GM04503 (cell line): ENCODE measurements at regions not wholly inside any gene's neighbourhood (a gene's known extent, or its start where the extent isn't known, plus 50 kb on each side); places are given as distances from the start of the nearest gene placed in this dataset.
"Not testable (repeated sequence)": the region's sequence is repeated elsewhere in the genome, so short reads cannot be mapped to it uniquely, and the experiment has no call there.

Experiments used
- DNase-seq: peaks from one replicate; pipeline ENCODE4 v3.0.0-alpha.2; 2012; ENCODE audit warnings: low read depth

DNA sequence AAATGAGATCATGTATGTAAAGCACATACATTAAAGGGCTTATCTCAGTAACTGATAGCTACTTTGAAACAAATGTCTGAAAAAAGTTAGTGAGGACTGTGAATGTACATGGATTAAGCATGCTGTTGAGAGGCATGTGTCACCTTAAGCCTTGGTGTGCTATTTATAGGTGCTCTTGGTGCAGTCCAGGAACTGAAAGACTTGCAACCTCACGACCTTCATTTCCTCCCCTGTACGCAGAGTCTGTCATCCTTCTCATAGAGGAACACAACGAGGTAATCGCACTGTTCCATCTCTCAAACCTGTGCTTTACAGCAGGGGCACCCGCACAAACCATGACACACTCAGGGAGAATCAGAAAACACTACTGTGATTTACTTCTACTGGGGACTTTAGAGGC lies 65.6 kb downstream of the UFM1 start:
- DNase-seq, result no peak

DNA sequence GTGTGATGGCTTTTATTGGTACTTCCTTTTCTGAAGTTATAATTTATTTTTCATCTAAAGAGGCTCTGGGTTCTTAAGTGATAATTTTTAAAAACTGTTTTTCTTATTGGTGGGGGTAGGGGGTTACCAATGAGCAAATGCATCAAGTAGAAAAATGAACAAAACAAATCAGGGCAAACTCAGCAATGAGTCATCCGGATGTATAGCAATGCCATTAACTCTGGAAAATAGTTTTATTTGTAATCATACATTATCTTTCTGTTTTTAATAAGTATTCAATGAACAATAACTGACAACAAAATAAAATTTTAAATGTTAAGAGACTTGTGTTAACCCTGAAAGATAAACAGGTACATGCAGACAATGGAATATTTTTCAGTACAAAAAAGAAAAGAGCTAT lies 67.6 kb downstream of the UFM1 start:
- DNase-seq, result no peak

GRCh38 chr13:38417727-38418126 lies 68.1 kb downstream of the UFM1 start:
- no peak for DNase-seq

- DNase-seq, result no peak
Measured at GRCh38 chr13:38418286-38418685, 68.6 kb downstream of the UFM1 start.

DNA sequence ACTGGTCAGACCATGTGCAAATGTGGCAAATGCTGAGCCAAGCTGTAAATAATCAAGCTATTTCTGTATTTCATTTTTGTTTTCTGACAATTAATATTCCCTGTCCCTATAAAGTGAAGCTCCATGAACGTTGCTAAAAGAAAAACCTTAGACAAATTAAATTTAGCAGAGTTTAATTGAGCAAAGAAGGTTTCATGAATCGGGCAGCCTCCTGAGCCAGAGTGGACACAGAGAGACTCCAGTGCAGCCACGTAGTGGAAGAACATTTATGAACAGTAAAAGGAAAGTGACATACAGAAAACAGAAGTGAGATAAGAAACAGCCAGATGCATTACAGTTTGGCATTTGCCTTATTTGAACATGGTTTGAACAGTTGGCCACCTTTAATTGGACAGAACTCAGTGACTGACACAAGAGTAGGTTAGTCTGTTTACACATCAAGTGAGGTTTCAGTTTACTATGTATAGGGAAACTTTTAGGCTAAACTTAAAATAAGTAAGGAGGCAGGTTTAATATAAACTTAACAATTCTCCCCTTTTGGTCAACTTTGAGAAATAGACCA lies 69.7 kb downstream of the UFM1 start:
- no peak for DNase-seq

DNA sequence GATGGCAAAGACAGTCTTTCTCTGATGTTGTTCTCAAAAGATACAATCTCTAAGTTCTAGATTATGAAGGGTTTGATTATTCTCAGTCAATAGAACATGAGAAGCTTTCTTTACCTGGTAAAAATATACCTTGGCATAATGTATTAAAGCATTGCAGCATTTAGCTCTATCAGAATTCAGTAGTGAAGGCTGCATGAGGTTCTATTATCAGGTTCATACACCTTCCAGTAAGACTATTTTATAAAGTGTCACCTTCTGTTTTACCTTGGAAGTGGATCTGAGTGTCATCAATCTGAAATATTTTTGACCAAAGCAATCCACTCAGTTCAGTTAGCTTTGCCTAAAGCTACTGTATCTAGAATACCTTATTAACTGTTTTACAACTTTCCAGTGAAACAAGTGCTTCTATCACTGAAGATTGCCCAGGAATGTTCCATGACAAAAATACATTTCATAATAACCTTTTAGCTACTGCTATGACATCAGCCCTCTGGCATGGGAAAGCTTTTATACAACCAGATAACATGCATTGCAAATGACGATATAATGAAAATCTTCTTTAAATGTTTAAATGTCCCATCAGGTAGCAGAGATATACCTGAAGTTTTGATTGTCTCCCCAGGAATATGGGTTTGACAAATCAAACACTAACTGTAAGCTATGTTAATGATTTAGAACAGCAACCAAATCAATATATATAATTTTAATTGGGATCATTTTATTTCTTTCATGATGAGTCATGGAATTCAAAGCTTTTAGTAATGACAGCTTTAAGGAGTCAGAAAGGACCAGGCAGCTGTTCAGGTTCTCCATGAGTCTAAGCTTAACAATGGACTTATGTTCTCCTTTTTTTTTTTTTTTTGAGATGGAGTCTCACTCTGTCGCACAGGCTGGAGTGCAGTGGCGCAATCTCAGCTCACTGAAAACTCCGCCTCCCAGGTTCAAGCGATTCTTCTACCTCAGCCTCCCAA lies 72.2 kb downstream of the UFM1 start:
- DNase-seq, result no peak

DNA sequence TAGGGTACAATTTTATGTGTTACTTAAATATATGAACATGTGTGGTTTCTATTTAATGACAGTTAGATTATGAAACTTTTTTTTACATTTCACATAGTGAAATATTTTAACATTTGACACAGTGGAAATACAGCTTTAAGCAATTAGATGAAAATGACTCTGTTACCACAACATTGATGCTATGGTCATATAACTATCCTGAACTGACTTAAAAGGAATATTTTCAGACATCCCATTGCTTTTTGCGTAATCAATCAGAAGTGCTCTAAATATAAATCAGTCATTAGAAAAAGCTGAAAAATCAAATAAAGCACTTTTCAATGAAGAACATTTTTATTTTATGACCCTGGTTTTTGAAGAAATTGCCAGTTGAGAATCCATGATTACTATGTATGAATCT lies 80.3 kb downstream of the UFM1 start:
- no peak for DNase-seq

GRCh38 chr13:38430796-38431195 lies 81.1 kb downstream of the UFM1 start:
- DNase-seq, result no peak

- DNase-seq, result no peak
Measured at GRCh38 chr13:38440666-38441065, 91.0 kb downstream of the UFM1 start.

DNA sequence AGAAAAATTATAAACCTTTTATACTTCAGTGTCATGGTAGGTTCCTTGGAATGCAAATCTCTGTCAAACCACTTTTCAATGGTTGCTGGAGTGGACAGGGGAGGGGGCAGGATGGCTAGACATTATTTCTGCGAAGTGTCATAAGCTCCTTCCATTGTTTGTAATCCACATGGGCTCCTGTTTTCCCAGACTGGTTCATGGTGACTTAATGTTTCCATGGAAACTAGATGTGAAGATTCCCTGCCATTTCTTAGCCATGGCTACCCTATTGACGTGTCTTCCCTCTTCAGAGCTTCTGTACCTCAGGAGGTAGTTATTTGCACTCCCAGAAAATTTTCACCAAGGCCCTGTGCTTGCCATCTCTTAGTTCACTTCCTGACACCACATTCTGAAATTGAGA lies 95.3 kb downstream of the UFM1 start:
- DNase-seq, result no peak

DNA sequence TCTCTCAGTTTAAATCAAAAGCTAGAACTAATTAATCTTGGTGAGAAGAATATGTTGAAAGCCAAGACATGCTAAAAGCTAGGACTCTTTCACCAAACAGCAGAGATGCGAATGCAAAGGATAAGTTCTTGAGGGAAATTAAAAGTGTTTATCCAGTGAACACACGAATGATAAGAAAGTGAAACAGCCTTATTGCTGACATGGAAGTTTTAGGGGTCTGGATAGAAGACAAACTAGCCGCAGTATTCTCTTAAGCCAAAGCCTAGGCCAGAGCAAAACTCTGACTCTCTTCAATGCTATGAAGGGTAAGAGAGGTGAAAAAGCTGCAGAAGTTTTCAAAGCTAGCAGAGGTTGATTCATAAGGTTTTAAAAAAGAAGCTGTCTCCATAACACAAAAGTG lies 103.0 kb downstream of the UFM1 start:
- DNase-seq, result no peak

DNA sequence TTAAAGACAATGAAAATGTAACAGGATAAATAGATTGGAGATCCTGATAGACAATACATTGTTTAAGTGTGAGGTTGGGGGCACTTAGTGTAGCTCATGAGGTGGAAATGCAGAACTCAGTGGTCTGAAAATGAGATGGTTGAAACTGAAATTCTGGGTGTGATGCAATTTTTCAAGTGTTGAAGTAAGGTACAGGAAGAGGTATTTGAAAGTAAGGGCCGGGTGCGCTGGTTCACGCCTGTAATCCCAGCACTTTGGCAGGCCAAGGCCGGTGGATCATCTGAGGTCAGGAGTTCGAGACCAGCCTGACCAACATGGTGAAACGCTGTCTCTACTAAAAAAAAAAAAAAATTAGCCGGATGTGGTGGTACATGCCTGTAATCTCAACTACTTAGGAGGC lies 113.0 kb downstream of the UFM1 start:
- DNase-seq, result no peak

DNA sequence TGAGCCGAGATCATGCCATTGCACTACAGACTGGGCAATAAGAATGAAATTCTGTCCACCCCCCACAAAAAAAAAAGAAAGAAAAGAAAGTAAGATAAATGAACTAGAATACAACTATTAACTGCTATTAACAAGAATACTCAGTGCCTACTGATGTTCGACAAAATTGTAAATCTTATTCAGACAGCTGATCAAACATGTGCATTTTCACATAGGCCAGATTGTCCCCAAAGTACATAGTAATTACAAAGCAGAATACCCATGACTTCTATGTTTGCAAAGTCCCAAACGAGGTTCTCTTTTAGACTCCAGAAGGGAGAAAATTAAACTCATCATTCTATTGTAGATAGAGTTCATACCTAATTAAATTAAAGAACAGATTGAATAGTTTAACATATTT lies 113.4 kb downstream of the UFM1 start:
- DNase-seq, result no peak

- DNase-seq, result not testable (repeated sequence)
Measured at GRCh38 chr13:38472411-38472810, 122.8 kb downstream of the UFM1 start.

DNA sequence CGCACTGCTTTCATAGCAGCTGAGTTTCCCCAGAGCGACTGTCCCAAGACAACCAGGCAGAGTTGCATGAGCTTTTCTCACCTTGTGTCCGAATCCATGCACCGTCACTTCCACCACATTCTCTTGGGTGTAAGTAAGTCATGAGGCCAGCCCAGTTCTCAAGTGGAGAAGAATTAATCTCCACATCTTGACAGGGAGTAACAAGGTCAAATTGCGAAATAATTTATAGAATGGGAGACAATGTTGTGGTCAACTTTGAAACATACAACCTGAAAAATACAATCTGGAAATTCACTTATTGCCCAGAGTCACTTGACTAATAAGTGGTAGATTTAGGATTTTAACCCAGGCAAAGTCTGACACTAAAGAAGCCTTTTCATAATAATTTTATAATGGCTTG lies 123.7 kb downstream of the UFM1 start:
- DNase-seq, result no peak

- no peak for DNase-seq
Measured at GRCh38 chr13:38477676-38478075, 128.0 kb downstream of the UFM1 start.

- no peak for DNase-seq
Measured at GRCh38 chr13:38483623-38484022, 134.0 kb downstream of the UFM1 start.

GRCh38 chr13:38490657-38491056 lies 141.0 kb downstream of the UFM1 start:
- no peak for DNase-seq

- DNase-seq, result no peak
Measured at GRCh38 chr13:38494445-38494844, 144.8 kb downstream of the UFM1 start.

DNA sequence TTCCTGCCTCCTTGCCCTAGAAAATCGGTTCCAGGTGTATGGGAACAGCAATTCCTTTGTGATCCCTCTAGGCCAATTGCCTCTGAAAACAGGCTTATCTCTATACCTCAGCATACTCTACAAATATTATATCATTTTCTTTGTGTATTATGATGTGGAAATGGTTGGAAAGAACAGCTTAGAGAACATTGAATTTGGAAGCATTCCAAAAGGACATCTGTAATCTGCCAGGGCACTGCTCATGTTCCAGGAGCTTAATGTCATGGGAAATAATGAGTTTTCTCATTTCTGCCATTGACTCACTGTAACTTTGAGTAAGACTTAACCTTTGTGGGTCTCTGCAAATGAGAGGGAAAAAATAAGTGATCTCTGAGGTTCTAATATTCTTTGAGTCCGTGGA lies 147.3 kb downstream of the UFM1 start:
- no peak for DNase-seq

- DNase-seq, result no peak
Measured at GRCh38 chr13:38498271-38498670, 148.6 kb downstream of the UFM1 start.

GRCh38 chr13:38514575-38514974 lies 164.9 kb downstream of the UFM1 start:
- no peak for DNase-seq

GRCh38 chr13:38518328-38518727 lies 168.5 kb upstream of the FREM2 start:
- DNase-seq, result no peak
